Retinal pigment epithelial cell (primary cell): ENCODE measurements at regions not wholly inside any gene's neighbourhood (a gene's known extent, or its start where the extent isn't known, plus 50 kb on each side); places are given as distances from the start of the nearest gene placed in this dataset.
"Not testable (repeated sequence)": the region's sequence is repeated elsewhere in the genome, so short reads cannot be mapped to it uniquely, and the experiment has no call there.

Experiments
- DNase-seq: peaks from one replicate; pipeline ENCODE4 v3.0.0-alpha.2; 2010; ENCODE audit warnings: low read depth
- H3K4me3 ChIP-seq: 2 replicates; pipeline ENCODE4 v1.5.1; 2011; ENCODE audit warnings: mild to moderate bottlenecking, low read length, control low read depth, moderate library complexity
- TF ChIP-seq, protein P1 (sequence below): conservative IDR thresholded peaks from 2 replicates; pipeline ENCODE4 v1.5.1; 2011; ENCODE audit warnings: low read depth, low read length, control low read depth, inconsistent platforms

DNA sequence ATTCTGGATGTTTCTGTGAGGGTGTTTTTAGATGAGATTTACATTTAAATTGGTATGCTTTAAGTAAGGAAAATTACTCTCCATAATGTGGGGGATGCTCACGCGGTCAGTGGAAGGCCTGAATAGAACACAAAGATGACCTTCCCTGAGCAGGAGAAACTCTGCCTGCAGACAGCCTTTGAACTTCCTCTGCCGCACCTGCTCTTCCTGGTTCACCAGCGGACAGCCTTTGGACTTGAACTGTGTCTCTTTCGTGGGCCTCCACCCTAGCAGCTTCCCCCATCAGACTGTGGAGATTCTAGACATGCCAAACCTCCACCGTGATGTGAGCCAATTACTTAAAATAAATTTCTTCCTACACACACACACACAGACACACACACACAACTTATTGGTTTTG lies 210.7 kb downstream of the EFCAB11 start:
- DNase-seq: no peak
- no peak overlapping the region for H3K4me3 ChIP-seq
- TF ChIP-seq, protein P1, sequence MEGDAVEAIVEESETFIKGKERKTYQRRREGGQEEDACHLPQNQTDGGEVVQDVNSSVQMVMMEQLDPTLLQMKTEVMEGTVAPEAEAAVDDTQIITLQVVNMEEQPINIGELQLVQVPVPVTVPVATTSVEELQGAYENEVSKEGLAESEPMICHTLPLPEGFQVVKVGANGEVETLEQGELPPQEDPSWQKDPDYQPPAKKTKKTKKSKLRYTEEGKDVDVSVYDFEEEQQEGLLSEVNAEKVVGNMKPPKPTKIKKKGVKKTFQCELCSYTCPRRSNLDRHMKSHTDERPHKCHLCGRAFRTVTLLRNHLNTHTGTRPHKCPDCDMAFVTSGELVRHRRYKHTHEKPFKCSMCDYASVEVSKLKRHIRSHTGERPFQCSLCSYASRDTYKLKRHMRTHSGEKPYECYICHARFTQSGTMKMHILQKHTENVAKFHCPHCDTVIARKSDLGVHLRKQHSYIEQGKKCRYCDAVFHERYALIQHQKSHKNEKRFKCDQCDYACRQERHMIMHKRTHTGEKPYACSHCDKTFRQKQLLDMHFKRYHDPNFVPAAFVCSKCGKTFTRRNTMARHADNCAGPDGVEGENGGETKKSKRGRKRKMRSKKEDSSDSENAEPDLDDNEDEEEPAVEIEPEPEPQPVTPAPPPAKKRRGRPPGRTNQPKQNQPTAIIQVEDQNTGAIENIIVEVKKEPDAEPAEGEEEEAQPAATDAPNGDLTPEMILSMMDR: no peak

DNA sequence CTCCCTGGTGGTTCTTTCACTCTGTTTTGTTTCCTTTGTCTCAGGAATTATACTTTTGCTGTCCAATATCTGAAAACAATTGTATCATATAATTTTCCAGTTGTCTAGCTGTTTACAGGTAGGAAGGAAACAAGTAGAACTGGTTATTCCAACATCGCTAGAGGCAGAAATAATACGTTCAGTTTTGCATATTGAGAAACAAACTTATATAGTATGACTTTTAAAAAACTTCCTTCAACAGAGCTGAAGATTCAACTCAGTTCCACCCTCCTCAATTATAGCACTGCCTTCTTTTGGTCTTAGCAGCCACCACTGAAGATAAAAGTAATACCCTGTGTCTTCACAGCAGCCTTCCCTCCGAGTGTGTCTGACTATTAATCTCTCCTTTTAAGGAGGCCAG lies 214.3 kb downstream of the EFCAB11 start:
- TF ChIP-seq, protein P1: no peak
- H3K4me3 ChIP-seq: no peak overlapping the region
- no peak for DNase-seq

DNA sequence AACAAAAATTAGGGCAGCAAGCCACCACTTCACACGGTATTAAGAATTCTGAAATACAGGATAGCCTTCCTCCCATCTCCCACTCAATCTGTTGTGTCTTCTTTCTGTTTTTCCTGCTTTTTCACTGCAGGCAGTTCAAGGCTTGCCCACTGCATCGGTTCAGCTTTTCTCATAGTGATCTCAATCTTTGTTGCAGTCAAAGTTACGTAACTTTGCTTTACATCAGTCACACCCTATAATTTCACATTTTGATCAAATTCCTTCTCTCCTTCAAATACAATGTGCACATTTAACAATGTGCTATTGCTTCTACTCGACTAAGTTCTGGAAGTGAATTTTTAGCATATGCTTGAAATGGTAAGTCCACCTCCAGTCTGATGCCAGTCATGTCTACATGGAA lies 217.6 kb downstream of the EFCAB11 start:
- H3K4me3 ChIP-seq: no peak overlapping the region
- TF ChIP-seq, protein P1: no peak

DNA sequence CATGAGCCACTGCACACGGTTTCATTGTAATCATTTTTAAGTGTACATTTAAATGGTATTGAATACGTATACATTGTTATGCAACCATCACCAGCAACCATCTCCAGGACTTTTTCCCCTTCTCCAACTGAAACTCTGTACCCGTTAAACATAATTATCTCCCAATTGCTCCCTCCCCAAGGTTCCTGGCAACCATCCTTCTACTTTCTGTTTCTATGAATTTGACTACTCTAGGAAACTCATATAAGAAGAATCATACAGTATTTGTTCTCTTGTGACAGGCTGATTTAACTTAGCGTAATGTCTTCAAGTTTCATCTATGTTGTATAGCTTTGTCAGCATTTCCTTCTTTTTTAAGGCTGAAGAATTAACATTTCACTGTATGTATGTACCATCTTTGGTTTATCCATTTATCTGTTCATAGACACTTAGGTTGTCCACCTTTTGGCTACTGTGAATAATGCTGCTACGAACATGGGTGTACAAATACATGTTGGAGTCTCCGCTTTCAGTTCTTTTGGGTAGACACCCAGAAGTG lies 223.1 kb downstream of the EFCAB11 start:
- no peak overlapping the region for H3K4me3 ChIP-seq
- DNase-seq: no peak
- TF ChIP-seq, protein P1: no peak

More for the DNA sequence above, 217.6 kb downstream of the EFCAB11 start:
- DNase-seq: no peak

DNA sequence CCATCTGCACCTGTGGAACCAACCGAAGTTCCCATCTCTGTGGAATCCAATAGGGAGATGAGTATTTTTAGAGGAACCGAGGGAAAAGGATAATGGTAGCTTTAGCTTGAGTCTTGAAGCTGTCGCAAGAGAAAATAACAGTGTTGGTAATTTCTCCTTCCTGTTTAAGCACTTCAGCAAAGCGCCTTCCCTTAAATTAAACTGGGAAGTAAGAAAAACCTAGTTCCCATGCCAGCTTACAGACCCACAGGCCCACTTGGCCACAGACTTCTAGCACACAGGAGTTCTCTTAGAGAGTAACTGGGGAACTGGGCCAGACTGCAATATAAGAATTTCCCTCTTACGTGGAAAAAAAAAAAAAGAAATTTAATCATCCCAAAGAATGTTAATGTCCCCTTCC lies 223.8 kb downstream of the EFCAB11 start:
- TF ChIP-seq, protein P1: no peak
- no peak for DNase-seq
- no peak overlapping the region for H3K4me3 ChIP-seq

DNA sequence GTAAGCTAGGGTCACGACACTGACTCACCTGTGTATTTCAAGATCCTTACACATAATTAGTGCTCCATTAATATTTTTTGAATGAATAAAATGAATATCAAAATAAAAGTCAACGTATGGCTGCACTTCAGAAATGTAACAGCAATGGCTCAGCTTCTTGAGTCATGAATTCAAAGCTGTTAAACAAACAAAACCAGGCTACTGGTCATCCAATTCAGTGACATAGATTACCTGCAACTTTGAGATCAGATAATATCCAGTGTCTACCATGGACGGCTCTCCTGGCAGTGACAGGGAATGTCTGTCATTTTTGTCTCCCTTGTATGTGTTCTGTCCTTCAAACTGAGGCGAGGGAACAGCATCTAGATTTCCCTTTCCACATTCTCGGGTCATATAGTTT lies 225.6 kb downstream of the EFCAB11 start:
- TF ChIP-seq, protein P1: no peak
- H3K4me3 ChIP-seq: no peak overlapping the region
- no peak for DNase-seq

DNA sequence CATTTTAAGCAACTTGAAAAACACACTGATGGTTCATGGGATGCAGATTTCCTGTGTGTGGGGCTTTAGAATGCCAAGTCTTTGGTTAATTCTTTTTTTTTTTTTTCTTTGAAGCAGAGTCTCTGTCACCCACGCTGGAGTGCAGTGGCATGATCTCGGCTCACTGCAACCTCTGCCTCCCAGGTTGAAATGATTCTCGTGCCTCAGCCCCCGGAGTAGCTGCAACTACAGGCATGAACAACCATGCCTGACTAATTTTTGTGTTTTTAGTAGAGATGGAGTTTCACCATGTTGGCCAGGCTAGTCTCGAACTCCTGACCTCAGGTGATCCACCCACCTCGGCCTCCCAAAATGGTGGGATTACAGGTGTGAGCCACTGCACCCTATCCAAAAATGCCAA lies 228.3 kb downstream of the EFCAB11 start:
- not testable (repeated sequence) for H3K4me3 ChIP-seq, DNase-seq

DNA sequence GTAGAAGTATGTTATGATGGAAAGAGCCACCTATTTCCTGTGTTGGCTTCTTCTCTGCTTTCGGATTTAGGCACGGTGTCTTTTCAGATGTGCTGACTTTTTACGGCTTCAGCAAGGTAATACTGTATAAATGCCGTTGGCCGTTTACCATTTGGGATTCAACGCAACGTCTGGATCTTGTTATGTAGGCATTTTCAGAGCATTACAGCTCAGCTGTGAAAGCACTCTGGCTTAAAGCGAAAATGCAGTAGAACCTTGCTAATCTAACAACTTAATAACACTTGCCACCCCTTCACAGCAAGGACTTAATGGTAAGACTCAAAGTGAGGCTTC lies 229.9 kb downstream of the EFCAB11 start:
- no peak overlapping the region for H3K4me3 ChIP-seq

More for the DNA sequence above, 229.9 kb downstream of the EFCAB11 start:
- TF ChIP-seq, protein P1: no peak
- no peak for DNase-seq
